ENCODE measurements at regions not wholly inside any gene's neighbourhood (a gene's known extent, or its start where the extent isn't known, plus 50 kb on each side); places are given as distances from the start of the nearest gene placed in this dataset.

- TF ChIP-seq CREB1 (CRISPR knock-in tag; IDR thresholded peaks at IDR 0.05; ENCODE audit: low read depth) (no peak), CTCF (conservative IDR thresholded peaks at IDR 0.05; ENCODE audit: low read depth in 2 of 2) (no peak), EZH2phosphoT487 (IDR thresholded peaks at IDR 0.05; ENCODE audit: unreplicated experiment) (no peak), EZH2 (IDR thresholded peaks at IDR 0.05; ENCODE audit: low read depth, unreplicated experiment) (no peak), POLR2AphosphoS5 (IDR thresholded peaks at IDR 0.05; ENCODE audit: low read depth) (no peak), REST (IDR thresholded peaks at IDR 0.05; ENCODE audit: unreplicated experiment) (no peak), ETS1 (IDR thresholded peaks at IDR 0.05) (no peak), ZNF331 (CRISPR knock-in tag; IDR thresholded peaks at IDR 0.05; ENCODE audit: low read depth) (no peak), JUNB (IDR thresholded peaks at IDR 0.05; ENCODE audit: unreplicated experiment) (no peak)
Measured at GRCh38 chr6:6873778-6874177, 234.0 kb upstream of the RREB1 start (continued).

- H3K9me2 ChIP-seq (ENCODE audit: insufficient read depth): peaks cover 10% of the 10 kb centered on the region; the same call in 1 of the 2 replicates
- Mint-ChIP-seq H3K4me3 (no peak overlapping the region), H3K4me1 (peaks cover 8% of the 10 kb centered on the region), H3K27me3 (ENCODE audit: insufficient read depth, low read depth, poor library complexity) (peaks cover 2% of the 10 kb centered on the region), H3K27ac (no peak overlapping the region), H3K9me3 (no peaks in the 10 kb centered on the region), H3K36me3 (ENCODE audit: low read depth) (no peaks in the 10 kb centered on the region)
- no peak for DNase-seq (ENCODE audit: low spot score)
- ATAC-seq: no peak
- H4K20me1 ChIP-seq (replicated peaks; ENCODE audit: insufficient read depth): no peaks in the 10 kb centered on the region
- H3K36me3 ChIP-seq (ENCODE audit: insufficient read depth): no peaks in the 10 kb centered on the region
- no peak overlapping the region for H3K4me3 ChIP-seq
- H3F3A ChIP-seq (replicated peaks; ENCODE audit: low read depth): no peaks in the 10 kb centered on the region
- H3K27ac ChIP-seq (ENCODE audit: low read depth): no peak overlapping the region
- no peaks in the 10 kb centered on the region for H3K27me3 ChIP-seq (ENCODE audit: insufficient read depth)
- H2AFZ ChIP-seq: no peak overlapping the region
- no peak overlapping the region for H3K4me2 ChIP-seq
- no peaks in the 10 kb centered on the region for H3K79me2 ChIP-seq (replicated peaks; ENCODE audit: insufficient read depth)
- H3K4me1 ChIP-seq (ENCODE audit: insufficient read depth): no peaks in the 10 kb centered on the region
- TF ChIP-seq ZNF462 (CRISPR knock-in tag; IDR thresholded peaks at IDR 0.05): no peak
Measured at GRCh38 chr6:6875818-6876470, 231.8 kb upstream of the RREB1 start.
